H1 (cell line): ENCODE measurements at regions not wholly inside any gene's neighbourhood (a gene's known extent, or its start where the extent isn't known, plus 50 kb on each side); places are given as distances from the start of the nearest gene placed in this dataset.
A peak's percentile ranks its signal among the peaks of the same experiment; 100 is the strongest.

Experiments used
- CTCF ChIA-PET: fragments of 300-600 bp; sonication (Branson Sonifier 250); formaldehyde crosslinking; loops from one replicate; lab custom pipeline; 2021; ENCODE audit not compliant: partially characterized antibody; lab: Charles Lee
- POLR2A ChIA-PET: fragments of 300-600 bp; sonication (Branson Sonifier 250); formaldehyde crosslinking; loops from one replicate; lab custom pipeline; 2021; ENCODE audit warnings: inconsistent platforms; ENCODE audit not compliant: partially characterized antibody; lab: Charles Lee
- DNase-seq, 2 experiments: peaks; one replicate each; pipeline versions ENCODE4 v3.0.0 to v3.0.0-alpha.2; 2010 to 2022; ENCODE audit warnings: low spot score in 2 of 2, low read depth in 1 of 2, mixed read lengths in 1 of 2
- FAIRE-seq: peaks from 2 replicates; lab custom pipeline; 2011; peaks lifted over from hg19 to GRCh38; lab: Jason Lieb, UNC
- H2AFZ ChIP-seq: 2 replicates; pipeline ENCODE4 v1.8.1; 2012; ENCODE audit warnings: low read length, inconsistent platforms
- H2AK5ac ChIP-seq: 2 replicates; pipeline ENCODE4 v1.6.1; 2013; ENCODE audit warnings: low read depth, low read length
- H2BK120ac ChIP-seq: replicated peaks from 2 replicates; pipeline ENCODE3; 2013; ENCODE audit warnings: low read depth, low read length, inconsistent platforms
- H2BK12ac ChIP-seq: 2 replicates; pipeline ENCODE4 v1.6.1; 2013; ENCODE audit warnings: low read depth, low read length
- H2BK15ac ChIP-seq: 2 replicates; pipeline ENCODE4 v1.6.1; 2013; ENCODE audit warnings: low read length
- H2BK20ac ChIP-seq: 2 replicates; pipeline ENCODE4 v1.6.1; 2013; ENCODE audit warnings: low read length
- H2BK5ac ChIP-seq: 2 replicates; pipeline ENCODE4 v1.6.1; 2013; ENCODE audit warnings: low read depth, low read length
- H3K14ac ChIP-seq: 2 replicates; pipeline ENCODE4 v1.6.1; 2013; ENCODE audit warnings: inconsistent platforms; ENCODE audit not compliant: insufficient read length
- H3K18ac ChIP-seq: 2 replicates; pipeline ENCODE4 v1.6.1; 2013; ENCODE audit warnings: low read length; ENCODE audit errors: extremely low read depth
- H3K23ac ChIP-seq: 2 replicates; pipeline ENCODE4 v1.6.1; 2013; ENCODE audit warnings: inconsistent platforms; ENCODE audit not compliant: insufficient read length
- H3K23me2 ChIP-seq: 2 replicates; pipeline ENCODE4 v1.6.1; 2013; ENCODE audit warnings: low read depth, low read length
- H3K27ac ChIP-seq: 2 replicates; pipeline ENCODE4 v1.6.1; 2011; ENCODE audit warnings: low read depth, low read length, inconsistent platforms
- H3K27me3 ChIP-seq, 4 experiments: replicated peaks in 1 of 4; 1 replicate in 1 of 4; 2 replicates in 3 of 4; pipeline versions ENCODE4 v1.6.1 to v1.8.1; 2011 to 2013; ENCODE audit warnings: low read length in 3 of 4, mild to moderate bottlenecking in 3 of 4, inconsistent platforms in 2 of 4, mixed read lengths in 2 of 4, moderate library complexity in 1 of 4; ENCODE audit not compliant: control insufficient read depth in 3 of 4, insufficient read depth in 3 of 4; ENCODE audit errors: extremely low read depth in 1 of 4
- H3K36me3 ChIP-seq, 4 experiments: 2 replicates each; pipeline versions ENCODE4 v1.6.1 to v1.8.1; 2011 to 2013; ENCODE audit warnings: mild to moderate bottlenecking in 4 of 4, low read length in 3 of 4, moderate library complexity in 2 of 4, control low read depth in 1 of 4, inconsistent platforms in 1 of 4; ENCODE audit not compliant: insufficient read depth in 4 of 4, control insufficient read depth in 2 of 4
- H3K4ac ChIP-seq: replicated peaks from 2 replicates; pipeline ENCODE3; 2013; ENCODE audit warnings: low read length, low read depth, mixed read lengths, inconsistent platforms; ENCODE audit not compliant: insufficient read length
- H3K4me1 ChIP-seq, 4 experiments: replicated peaks in 1 of 4; 1 replicate in 1 of 4; 2 replicates in 3 of 4; pipeline versions ENCODE4 v1.6.1 to v1.8.1; 2011 to 2013; ENCODE audit warnings: low read length in 3 of 4, inconsistent platforms in 2 of 4, mixed read lengths in 1 of 4; ENCODE audit not compliant: insufficient read depth in 4 of 4, control insufficient read depth in 3 of 4
- H3K4me2 ChIP-seq, 2 experiments: 2 replicates each; pipeline versions ENCODE4 v1.6.1 to v1.8.1; 2011 to 2013; ENCODE audit warnings: low read depth in 2 of 2, low read length in 2 of 2, control low read depth in 1 of 2, inconsistent platforms in 1 of 2, mild to moderate bottlenecking in 1 of 2; ENCODE audit not compliant: insufficient read depth in 1 of 2
- H3K4me3 ChIP-seq, 4 experiments: fragments of 200-600, 300-600 bp in 1 of 4; sonication (generic), shearing (Covaris generic), sonication (Bioruptor Twin) in 1 of 4; 2 replicates each; pipeline versions ENCODE4 v1.5.1 to v1.8.1; 2011 to 2016; ENCODE audit warnings: low read length in 4 of 4, low read depth in 3 of 4, control low read depth in 2 of 4, inconsistent platforms in 2 of 4, mild to moderate bottlenecking in 2 of 4, mixed read lengths in 1 of 4, moderate library complexity in 1 of 4; ENCODE audit not compliant: insufficient read depth in 2 of 4; ENCODE audit errors: extremely low read depth in 1 of 4
- H3K56ac ChIP-seq: replicated peaks from 2 replicates; pipeline ENCODE3; 2013; ENCODE audit warnings: low read depth, mild to moderate bottlenecking, mixed read lengths, low read length, inconsistent platforms; ENCODE audit not compliant: insufficient read length
- H3K79me1 ChIP-seq: 2 replicates; pipeline ENCODE4 v1.6.1; 2013; ENCODE audit warnings: low read depth, low read length, control low read depth
- H3K79me2 ChIP-seq, 2 experiments: 2 replicates each; pipeline versions ENCODE4 v1.6.1 to v1.8.1; 2012 to 2013; ENCODE audit warnings: low read length in 2 of 2, mild to moderate bottlenecking in 2 of 2, inconsistent platforms in 1 of 2; ENCODE audit not compliant: insufficient read depth in 2 of 2, control insufficient read depth in 1 of 2
- H3K9ac ChIP-seq, 4 experiments: replicated peaks in 1 of 4; 1 replicate in 1 of 4; 2 replicates in 3 of 4; pipeline versions ENCODE4 v1.6.1 to v1.8.1; 2011 to 2013; ENCODE audit warnings: low read depth in 3 of 4, low read length in 3 of 4, control low read depth in 2 of 4, mild to moderate bottlenecking in 2 of 4, moderate library complexity in 2 of 4, inconsistent platforms in 1 of 4; ENCODE audit errors: extremely low read depth in 1 of 4
- H3K9me3 ChIP-seq, 2 experiments: 2 replicates each; pipeline versions ENCODE4 v1.6.1 to v1.8.1; 2012 to 2013; ENCODE audit warnings: mild to moderate bottlenecking in 2 of 2, moderate library complexity in 2 of 2, control low read depth in 1 of 2, inconsistent platforms in 1 of 2, low read depth in 1 of 2, low read length in 1 of 2, mixed read lengths in 1 of 2; ENCODE audit not compliant: insufficient read depth in 2 of 2
- H4K20me1 ChIP-seq, 2 experiments: replicated peaks in 1 of 2; 2 replicates each; pipeline versions ENCODE3 to v1.8.1; 2011 to 2013; ENCODE audit warnings: inconsistent platforms in 2 of 2, low read length in 2 of 2, mild to moderate bottlenecking in 1 of 2; ENCODE audit not compliant: insufficient read depth in 2 of 2, control insufficient read depth in 1 of 2
- H4K5ac ChIP-seq: 2 replicates; pipeline ENCODE4 v1.6.1; 2013; ENCODE audit warnings: low read length, low read depth, mixed read lengths, inconsistent platforms; ENCODE audit not compliant: insufficient read length
- H4K8ac ChIP-seq: 2 replicates; pipeline ENCODE4 v1.8.0; 2013; ENCODE audit warnings: mild to moderate bottlenecking, moderate library complexity, low read length, inconsistent platforms; ENCODE audit not compliant: insufficient read depth; ENCODE audit errors: extremely low read depth
- H4K91ac ChIP-seq: replicated peaks from 2 replicates; pipeline ENCODE3; 2013; ENCODE audit warnings: low read length, mixed read lengths, inconsistent platforms; ENCODE audit not compliant: insufficient read length
- CBX5 ChIP-seq: fragments of 300-800, 300-1000 bp; sonication (generic); IDR thresholded peaks from 2 replicates; pipeline ENCODE4 v1.7.1; 2016; ENCODE audit warnings: antibody characterized with exemption, low read length, low read depth
- CHD2 ChIP-seq: IDR thresholded peaks from 2 replicates; pipeline ENCODE4 v1.6.1; 2012; ENCODE audit warnings: low read length, improper control_type of control experiment
- JUND ChIP-seq: IDR thresholded peaks from 2 replicates; pipeline ENCODE4 v1.6.1; 2011; ENCODE audit warnings: mild to moderate bottlenecking, improper control_type of control experiment, low read length
- SRF ChIP-seq: IDR thresholded peaks from 2 replicates; pipeline ENCODE4 v1.6.1; 2011; ENCODE audit warnings: mild to moderate bottlenecking, low read depth, low read length, moderate library complexity
- USF2 ChIP-seq: IDR thresholded peaks from 2 replicates; pipeline ENCODE4 v1.6.1; 2011; ENCODE audit warnings: low read length, improper control_type of control experiment
- WGBS, 2 experiments: shearing (Covaris generic) in 1 of 2; methylation state at CpG; one replicate each; pipeline versions ENCODE4 v1.1.6 to v1.1.7; 2013 to 2015; ENCODE audit warnings: low lambda C conversion rate in 2 of 2, mixed read lengths in 2 of 2, inconsistent platforms in 1 of 2, low coverage in 1 of 2, missing lambda C conversion rate in 1 of 2; ENCODE audit not compliant: insufficient replicate concordance in 2 of 2, insufficient coverage in 1 of 2, insufficient read length in 1 of 2; ENCODE audit errors: extremely low coverage in 1 of 2, missing lambda C conversion rate in 1 of 2; 5-methylcytosine and 5-hydroxymethylcytosine counted together

GRCh38 chr10:2950546-2950945 lies 116.8 kb upstream of the PFKP start:
- Histone ChIP-seq H3K79me2 (no peaks in the 10 kb centered on the region), H3K4me3 (no peak overlapping the region), H3K27me3 (no peaks in the 10 kb centered on the region; a peak in 1 of 7 replicates), H4K8ac (no peak overlapping the region), H3K18ac (no peak overlapping the region), H3K23me2 (no peaks in the 10 kb centered on the region), H2AFZ (no peak overlapping the region), H3K9ac (no peak overlapping the region), H2BK15ac (no peak overlapping the region), H3K4me2 (no peak overlapping the region), H3K36me3 (no peaks in the 10 kb centered on the region), H2BK5ac (no peak overlapping the region), H3K56ac (no peak overlapping the region), H3K4me1 (no peaks in the 10 kb centered on the region), H2BK120ac (no peak overlapping the region), H3K23ac (no peak overlapping the region), H2BK12ac (no peak overlapping the region), H3K79me1 (no peaks in the 10 kb centered on the region), H2BK20ac (no peak overlapping the region), H4K91ac (no peak overlapping the region), H3K9me3 (no peaks in the 10 kb centered on the region), H3K14ac (no peak overlapping the region), H3K4ac (no peak overlapping the region), H4K5ac (no peak overlapping the region), H2AK5ac (0 out of 2 replicates have a peak overlapping the region, but pooled peaks have one; percentile 57), H4K20me1 (no peaks in the 10 kb centered on the region), H3K27ac (no peak overlapping the region)
- ChIA-PET CTCF (no interaction called here), POLR2A (no interaction called here)
- DNase-seq (no peak), FAIRE-seq (no peak)
- 78% methylated on average over 5 of the region's 5 CpGs; no CpG with 5 or more reads in 1 of the 2 experiments for WGBS, 2 experiments
- TF ChIP-seq USF2, result no peak
- no peak for TF ChIP-seq CBX5
- no peak for TF ChIP-seq CHD2
- no peak for TF ChIP-seq SRF
- TF ChIP-seq JUND, result no peak
